Fibroblast of lung (primary cell): ENCODE measurements at regions not wholly inside any gene's neighbourhood (a gene's known extent, or its start where the extent isn't known, plus 50 kb on each side); places are given as distances from the start of the nearest gene placed in this dataset.

ENCODE experiments used
- DNase-seq, 2 donors: peaks; one replicate each; pipeline versions ENCODE4 v3.0.0 to v3.0.0-alpha.2; 2010; ENCODE audit warnings: low read depth in 2 of 2
- H2AFZ ChIP-seq: 2 replicates; pipeline ENCODE4 v1.5.1; 2012; ENCODE audit warnings: low read length, control low read depth, inconsistent platforms
- H3K27ac ChIP-seq: 2 replicates; pipeline ENCODE4 v1.5.1; 2011; ENCODE audit warnings: low read length, control low read depth; ENCODE audit not compliant: insufficient read depth
- H3K27me3 ChIP-seq: 2 replicates; pipeline ENCODE4 v1.5.1; 2011; ENCODE audit warnings: mild to moderate bottlenecking, low read length; ENCODE audit not compliant: control insufficient read depth, insufficient read depth
- H3K36me3 ChIP-seq: 2 replicates; pipeline ENCODE4 v1.5.1; 2011; ENCODE audit warnings: low read length; ENCODE audit not compliant: control insufficient read depth, insufficient read depth
- H3K4me1 ChIP-seq: 2 replicates; pipeline ENCODE4 v1.5.1; 2011; ENCODE audit warnings: low read length; ENCODE audit not compliant: control insufficient read depth, insufficient read depth; ENCODE audit errors: extremely low read depth
- H3K4me2 ChIP-seq: 2 replicates; pipeline ENCODE4 v1.5.1; 2011; ENCODE audit warnings: low read length, control low read depth; ENCODE audit not compliant: insufficient read depth; ENCODE audit errors: extremely low read depth
- H3K4me3 ChIP-seq, 4 experiments: fragments of 200-600 bp in 1 of 4; sonication (generic) in 1 of 4; replicated peaks in 1 of 4; 2 replicates each; pipeline ENCODE4 v1.5.1; 2011 to 2016; ENCODE audit warnings: low read length in 4 of 4, low read depth in 3 of 4, mild to moderate bottlenecking in 3 of 4, control low read depth in 2 of 4, inconsistent platforms in 1 of 4, mixed read lengths in 1 of 4; ENCODE audit not compliant: insufficient read depth in 1 of 4; ENCODE audit errors: control extremely low read depth in 1 of 4
- H3K79me2 ChIP-seq: 2 replicates; pipeline ENCODE4 v1.5.1; 2012; ENCODE audit warnings: mild to moderate bottlenecking, low read length, inconsistent platforms; ENCODE audit not compliant: control insufficient read depth, insufficient read depth
- H3K9ac ChIP-seq: 2 replicates; pipeline ENCODE4 v1.5.1; 2011; ENCODE audit warnings: mild to moderate bottlenecking, low read length, control low read depth; ENCODE audit not compliant: insufficient read depth
- H3K9me3 ChIP-seq: 2 replicates; pipeline ENCODE4 v1.5.1; 2012; ENCODE audit warnings: low read depth, low read length; ENCODE audit not compliant: control insufficient read depth, insufficient read depth
- H4K20me1 ChIP-seq: 2 replicates; pipeline ENCODE4 v1.5.1; 2011; ENCODE audit warnings: low read length; ENCODE audit not compliant: control insufficient read depth, insufficient read depth; ENCODE audit errors: extremely low read depth
- EZH2 ChIP-seq: IDR thresholded peaks from 2 replicates; pipeline ENCODE4 v1.5.1; 2012; ENCODE audit warnings: low read length, control low read depth, mild to moderate bottlenecking; ENCODE audit errors: missing control alignments
- TF ChIP-seq, protein P1 (sequence below), 2 donors: IDR thresholded peaks in 1 of 2; conservative IDR thresholded peaks in 1 of 2; 1 replicate in 1 of 2; 2 replicates in 1 of 2; pipeline ENCODE4 v1.5.1; 2011 to 2012; ENCODE audit warnings: low read length in 2 of 2, control low read depth in 1 of 2, inconsistent platforms in 1 of 2, low read depth in 1 of 2, mild to moderate bottlenecking in 1 of 2

DNA sequence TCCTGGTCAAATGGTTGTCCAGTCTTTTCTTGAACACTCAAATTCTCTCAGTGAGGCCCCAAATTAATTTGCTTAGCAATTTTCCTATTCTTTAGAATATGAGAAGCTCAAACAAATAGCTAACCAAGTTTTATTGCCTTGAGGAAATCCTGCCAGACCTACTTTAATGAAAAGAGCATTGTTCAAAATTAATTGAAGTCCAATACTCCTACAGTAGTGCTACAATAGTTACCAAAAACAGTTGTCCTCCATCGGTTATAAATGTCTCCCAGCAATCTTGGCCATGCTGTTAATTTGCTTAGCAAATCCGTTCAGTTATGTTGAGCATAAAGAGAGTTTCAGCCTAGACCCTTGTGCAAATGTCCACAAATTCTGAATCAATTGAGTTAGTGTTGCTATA lies 112.9 kb downstream of the MAB21L3 start:
- H3K27ac ChIP-seq, result no peak overlapping the region
- H3K79me2 ChIP-seq, result no peaks in the 10 kb centered on the region
- H3K4me3 ChIP-seq, result no peak overlapping the region
- no peak overlapping the region for H3K4me2 ChIP-seq
- H4K20me1 ChIP-seq, result no peaks in the 10 kb centered on the region
- no peaks in the 10 kb centered on the region for H3K9me3 ChIP-seq
- no peak overlapping the region for H3K9ac ChIP-seq
- no peak for TF ChIP-seq EZH2
- TF ChIP-seq, protein P1, sequence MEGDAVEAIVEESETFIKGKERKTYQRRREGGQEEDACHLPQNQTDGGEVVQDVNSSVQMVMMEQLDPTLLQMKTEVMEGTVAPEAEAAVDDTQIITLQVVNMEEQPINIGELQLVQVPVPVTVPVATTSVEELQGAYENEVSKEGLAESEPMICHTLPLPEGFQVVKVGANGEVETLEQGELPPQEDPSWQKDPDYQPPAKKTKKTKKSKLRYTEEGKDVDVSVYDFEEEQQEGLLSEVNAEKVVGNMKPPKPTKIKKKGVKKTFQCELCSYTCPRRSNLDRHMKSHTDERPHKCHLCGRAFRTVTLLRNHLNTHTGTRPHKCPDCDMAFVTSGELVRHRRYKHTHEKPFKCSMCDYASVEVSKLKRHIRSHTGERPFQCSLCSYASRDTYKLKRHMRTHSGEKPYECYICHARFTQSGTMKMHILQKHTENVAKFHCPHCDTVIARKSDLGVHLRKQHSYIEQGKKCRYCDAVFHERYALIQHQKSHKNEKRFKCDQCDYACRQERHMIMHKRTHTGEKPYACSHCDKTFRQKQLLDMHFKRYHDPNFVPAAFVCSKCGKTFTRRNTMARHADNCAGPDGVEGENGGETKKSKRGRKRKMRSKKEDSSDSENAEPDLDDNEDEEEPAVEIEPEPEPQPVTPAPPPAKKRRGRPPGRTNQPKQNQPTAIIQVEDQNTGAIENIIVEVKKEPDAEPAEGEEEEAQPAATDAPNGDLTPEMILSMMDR (conservative IDR thresholded peaks at IDR 0.05 in 1 of 2, IDR thresholded peaks at IDR 0.05 in 1 of 2; ENCODE audit: low read depth in 1 of 2, low read length in 2 of 2), result no peak
- no peaks in the 10 kb centered on the region for H3K27me3 ChIP-seq
- no peaks in the 10 kb centered on the region for H3K36me3 ChIP-seq
- DNase-seq, result no peak
- H2AFZ ChIP-seq, result no peak overlapping the region
- H3K4me1 ChIP-seq, result no peaks in the 10 kb centered on the region

DNA sequence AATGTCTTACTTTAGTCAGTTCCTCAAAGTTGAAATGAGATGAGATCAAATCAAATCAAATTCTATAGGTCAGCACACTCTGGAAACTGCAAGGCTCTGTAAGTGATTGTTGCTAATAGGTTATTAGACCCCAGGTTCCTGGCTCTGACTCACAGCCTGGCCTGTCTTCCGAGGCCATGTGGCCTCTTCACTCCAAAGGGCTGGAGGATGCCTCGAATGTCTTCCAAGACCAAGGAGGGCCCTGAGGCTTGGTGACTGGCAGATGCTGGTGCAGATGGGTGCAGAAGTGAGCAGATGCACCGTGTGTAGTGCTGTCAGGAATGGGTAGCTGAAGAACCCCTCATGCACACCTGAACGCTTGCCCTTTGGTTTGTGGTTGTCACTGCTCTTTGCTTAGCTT lies 113.4 kb downstream of the MAB21L3 start:
- H3K4me3 ChIP-seq, result no peak overlapping the region
- H2AFZ ChIP-seq, result no peak overlapping the region
- no peaks in the 10 kb centered on the region for H3K79me2 ChIP-seq
- H3K4me1 ChIP-seq, result no peaks in the 10 kb centered on the region
- H3K9me3 ChIP-seq, result no peaks in the 10 kb centered on the region
- no peaks in the 10 kb centered on the region for H4K20me1 ChIP-seq
- H3K9ac ChIP-seq, result no peak overlapping the region
- no peak overlapping the region for H3K27ac ChIP-seq
- TF ChIP-seq, protein P1 (conservative IDR thresholded peaks at IDR 0.05 in 1 of 2, IDR thresholded peaks at IDR 0.05 in 1 of 2; ENCODE audit: low read depth in 1 of 2, low read length in 2 of 2), result no peak
- TF ChIP-seq EZH2, result no peak
- no peaks in the 10 kb centered on the region for H3K36me3 ChIP-seq
- H3K4me2 ChIP-seq, result no peak overlapping the region
- DNase-seq, result no peak
- no peaks in the 10 kb centered on the region for H3K27me3 ChIP-seq

DNA sequence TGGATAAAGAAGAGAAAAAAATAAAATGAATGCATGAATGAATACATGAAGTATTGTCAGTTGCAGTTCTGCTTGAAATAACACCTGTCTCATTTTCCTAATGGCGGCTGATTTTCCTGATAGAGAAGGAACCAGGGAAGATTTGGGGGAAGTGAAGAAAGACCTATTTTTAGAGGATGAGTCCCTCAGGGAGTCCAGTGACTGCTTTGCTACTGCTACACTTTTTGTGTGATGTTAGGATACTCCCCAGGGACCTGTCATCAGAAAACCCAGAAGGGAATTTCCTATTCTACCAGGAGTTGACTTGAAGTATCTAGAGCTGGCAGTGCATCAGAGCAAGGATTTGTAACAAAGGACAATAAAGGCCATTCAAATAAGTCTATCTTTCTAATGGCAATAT lies 114.8 kb downstream of the MAB21L3 start:
- H4K20me1 ChIP-seq, result no peaks in the 10 kb centered on the region
- no peak for TF ChIP-seq EZH2
- TF ChIP-seq, protein P1 (conservative IDR thresholded peaks at IDR 0.05 in 1 of 2, IDR thresholded peaks at IDR 0.05 in 1 of 2; ENCODE audit: low read depth in 1 of 2, low read length in 2 of 2), result no peak
- no peak overlapping the region for H3K27ac ChIP-seq
- DNase-seq, result no peak
- no peaks in the 10 kb centered on the region for H3K36me3 ChIP-seq
- H3K79me2 ChIP-seq, result no peaks in the 10 kb centered on the region
- H3K4me2 ChIP-seq, result no peak overlapping the region
- no peaks in the 10 kb centered on the region for H3K9me3 ChIP-seq
- H3K27me3 ChIP-seq, result no peaks in the 10 kb centered on the region
- no peaks in the 10 kb centered on the region for H3K4me1 ChIP-seq
- no peak overlapping the region for H3K4me3 ChIP-seq
- H2AFZ ChIP-seq, result no peak overlapping the region
- H3K9ac ChIP-seq, result no peak overlapping the region
